ENCODE measurements at regions not wholly inside any gene's neighbourhood (a gene's known extent, or its start where the extent isn't known, plus 50 kb on each side); places are given as distances from the start of the nearest gene placed in this dataset.

DNA sequence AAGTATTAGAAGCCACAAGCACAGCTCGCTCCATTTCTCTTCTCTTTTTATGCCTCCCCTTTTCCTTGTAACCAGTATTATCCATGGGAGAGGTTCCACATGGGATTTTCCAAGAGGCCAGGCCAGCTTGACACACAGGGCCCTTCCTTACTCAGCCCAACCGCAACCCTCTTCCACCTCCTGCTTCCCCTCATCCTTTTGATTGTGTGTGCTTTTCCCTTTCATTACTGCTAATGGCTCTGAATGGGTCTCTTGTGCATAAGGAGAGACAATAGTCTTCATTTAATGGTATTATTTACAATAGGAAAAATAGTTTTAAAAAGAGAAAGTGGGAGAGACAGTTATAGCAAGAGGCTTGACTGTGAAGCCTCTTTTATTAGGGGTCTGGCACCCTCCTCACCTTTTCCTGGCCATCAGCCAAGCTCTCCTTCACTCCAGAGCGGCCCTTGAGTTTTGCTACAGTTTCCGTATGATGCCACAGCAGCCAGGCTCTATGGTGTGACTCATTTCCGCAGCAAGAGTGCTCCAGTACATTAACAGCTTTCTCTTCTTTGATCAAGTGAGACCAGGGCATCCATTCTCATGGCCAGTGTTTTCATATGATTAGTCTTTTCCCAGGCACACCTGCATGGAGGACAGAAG, 579.5 kb downstream of the TFAP2B start (continued):
- no peak for TF ChIP-seq ZNF114 (CRISPR knock-in tag; IDR thresholded peaks at IDR 0.05)
- TF ChIP-seq EZH2 (IDR thresholded peaks at IDR 0.05; ENCODE audit: low read depth, unreplicated experiment) = no peak
- no peak for TF ChIP-seq CREB1 (CRISPR knock-in tag; IDR thresholded peaks at IDR 0.05; ENCODE audit: low read depth)

DNA sequence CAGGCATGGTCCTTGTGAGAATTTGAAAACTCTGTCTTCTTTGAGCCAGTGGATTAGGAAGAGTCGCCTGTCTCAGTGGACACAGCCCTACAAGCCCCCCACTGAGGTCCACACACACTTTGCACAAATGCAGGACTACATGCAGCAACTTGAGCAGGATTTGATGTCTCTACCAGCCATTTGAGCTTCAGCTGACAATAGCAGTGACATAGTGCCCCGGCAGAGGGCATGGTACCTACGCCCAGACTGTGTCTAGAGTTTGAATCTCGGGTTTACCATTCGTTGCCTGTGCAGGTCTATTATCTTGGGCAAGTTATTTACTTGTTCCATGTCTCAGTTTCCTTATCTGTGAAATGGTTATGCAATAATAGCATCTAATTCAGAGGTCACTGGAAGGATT, 580.1 kb downstream of the TFAP2B start:
- DNase-seq (ENCODE audit: low spot score) (no peak), ATAC-seq (no peak)
- Histone ChIP-seq H2AFZ (no peak overlapping the region), H3K4me1 (ENCODE audit: insufficient read depth) (peaks cover 2% of the 10 kb centered on the region; the same call in 1 of the 2 replicates), H3K79me2 (replicated peaks; ENCODE audit: insufficient read depth) (no peaks in the 10 kb centered on the region), H3K36me3 (ENCODE audit: insufficient read depth) (no peaks in the 10 kb centered on the region), H3K27ac (ENCODE audit: low read depth) (no peak overlapping the region), H3K4me3 (no peak overlapping the region), H4K20me1 (replicated peaks; ENCODE audit: insufficient read depth) (no peaks in the 10 kb centered on the region), H3K4me2 (no peak overlapping the region), H3F3A (replicated peaks; ENCODE audit: low read depth) (no peaks in the 10 kb centered on the region), H3K9me2 (ENCODE audit: insufficient read depth) (peaks cover 4% of the 10 kb centered on the region), H3K27me3 (ENCODE audit: insufficient read depth) (no peaks in the 10 kb centered on the region)
- Mint-ChIP-seq H3K4me3 (no peak overlapping the region), H3K36me3 (ENCODE audit: low read depth) (no peaks in the 10 kb centered on the region), H3K4me1 (no peaks in the 10 kb centered on the region), H3K27me3 (ENCODE audit: insufficient read depth, low read depth, poor library complexity) (peaks cover under 1% of the 10 kb centered on the region), H3K9me3 (no peaks in the 10 kb centered on the region), H3K27ac (no peak overlapping the region)
- TF ChIP-seq JUNB (IDR thresholded peaks at IDR 0.05; ENCODE audit: unreplicated experiment) = no peak

DNA sequence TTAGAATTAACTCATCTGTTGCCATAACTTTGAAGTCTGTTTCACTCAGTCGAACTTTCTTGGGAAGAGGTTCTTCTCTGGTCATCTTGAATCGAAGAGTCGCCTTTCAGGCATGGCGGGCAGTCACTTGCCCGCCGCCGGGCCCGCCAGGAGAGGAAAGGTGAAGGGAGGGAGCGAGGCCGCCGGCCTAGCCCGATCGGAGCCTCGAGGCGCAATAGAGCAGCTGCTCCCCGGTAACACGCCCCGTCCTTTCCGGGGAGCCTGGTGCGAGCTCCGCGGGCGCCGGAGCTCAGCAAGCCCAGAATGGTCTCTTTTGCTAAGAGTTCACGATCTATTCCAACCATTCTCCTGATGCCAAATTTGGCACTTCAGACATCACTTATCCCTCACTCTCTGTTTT, 591.8 kb downstream of the TFAP2B start:
- no peak for ATAC-seq
- TF ChIP-seq CREB1 (CRISPR knock-in tag; IDR thresholded peaks at IDR 0.05; ENCODE audit: low read depth) (no peak), ZNF331 (CRISPR knock-in tag; IDR thresholded peaks at IDR 0.05; ENCODE audit: low read depth) (no peak), POLR2AphosphoS5 (IDR thresholded peaks at IDR 0.05; ENCODE audit: low read depth) (no peak), ZNF114 (CRISPR knock-in tag; IDR thresholded peaks at IDR 0.05) (no peak)
- H3K4me1 Mint-ChIP-seq = no peaks in the 10 kb centered on the region
- H3K79me2 ChIP-seq (replicated peaks; ENCODE audit: insufficient read depth) = no peaks in the 10 kb centered on the region
- H3K4me3 Mint-ChIP-seq = no peak overlapping the region
- no peak overlapping the region for H3K4me3 ChIP-seq
- H4K20me1 ChIP-seq (replicated peaks; ENCODE audit: insufficient read depth) = no peaks in the 10 kb centered on the region
- H3K9me2 ChIP-seq (ENCODE audit: insufficient read depth) = no peaks in the 10 kb centered on the region
- H3K36me3 Mint-ChIP-seq (ENCODE audit: low read depth) = no peaks in the 10 kb centered on the region
- no peaks in the 10 kb centered on the region for H3K27me3 Mint-ChIP-seq (ENCODE audit: insufficient read depth, low read depth, poor library complexity)
- no peak overlapping the region; the same call in 1 of the 2 replicates for H2AFZ ChIP-seq
- H3K27me3 ChIP-seq (ENCODE audit: insufficient read depth) = no peaks in the 10 kb centered on the region
- H3K9me3 Mint-ChIP-seq = no peaks in the 10 kb centered on the region
- H3F3A ChIP-seq (replicated peaks; ENCODE audit: low read depth) = no peaks in the 10 kb centered on the region
- H3K36me3 ChIP-seq (ENCODE audit: insufficient read depth) = no peaks in the 10 kb centered on the region
- H3K4me1 ChIP-seq (ENCODE audit: insufficient read depth) = no peaks in the 10 kb centered on the region
- no peak overlapping the region for H3K4me2 ChIP-seq
- H3K27ac ChIP-seq (ENCODE audit: low read depth) = no peak overlapping the region
- H3K27ac Mint-ChIP-seq = no peak overlapping the region
- no peak for DNase-seq (ENCODE audit: low spot score)

DNA sequence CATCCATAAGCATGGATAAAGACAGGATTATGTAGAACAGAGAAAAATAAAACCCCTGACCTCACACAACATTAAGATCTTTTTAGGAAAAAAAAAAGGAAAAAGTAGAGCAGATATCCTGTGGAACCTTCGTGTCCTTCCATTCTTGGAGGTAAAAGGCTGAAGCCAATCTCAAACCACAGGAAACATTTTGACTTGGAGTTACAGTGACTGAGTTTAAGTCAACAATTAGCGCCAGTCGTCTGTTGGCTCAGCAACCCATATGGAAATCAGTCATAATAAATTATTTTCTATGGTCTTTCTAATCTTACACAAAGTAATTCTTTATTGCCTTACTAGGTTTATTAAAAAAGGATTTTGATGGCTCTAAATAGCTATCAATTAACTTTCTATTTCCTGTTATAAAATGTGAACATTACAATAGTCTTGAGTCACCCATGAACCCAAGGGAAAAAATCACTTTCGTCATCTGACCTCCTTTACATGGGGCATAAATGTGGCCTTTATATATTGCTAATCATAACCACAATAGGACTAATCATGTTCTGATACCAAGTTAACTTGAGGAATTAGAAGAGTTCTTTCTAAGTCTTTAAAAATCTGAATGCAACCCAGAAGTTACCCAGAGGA, 592.9 kb downstream of the TFAP2B start:
- no peaks in the 10 kb centered on the region for H3K27me3 Mint-ChIP-seq (ENCODE audit: insufficient read depth, low read depth, poor library complexity)
- Histone ChIP-seq H3K4me1 (ENCODE audit: insufficient read depth) (no peaks in the 10 kb centered on the region), H3K36me3 (ENCODE audit: insufficient read depth) (no peaks in the 10 kb centered on the region), H4K20me1 (replicated peaks; ENCODE audit: insufficient read depth) (no peaks in the 10 kb centered on the region), H3K27ac (ENCODE audit: low read depth) (no peak overlapping the region), H3K79me2 (replicated peaks; ENCODE audit: insufficient read depth) (no peaks in the 10 kb centered on the region), H3K9me2 (ENCODE audit: insufficient read depth) (no peaks in the 10 kb centered on the region), H3K27me3 (ENCODE audit: insufficient read depth) (no peaks in the 10 kb centered on the region), H3K4me2 (no peak overlapping the region), H3F3A (replicated peaks; ENCODE audit: low read depth) (no peaks in the 10 kb centered on the region), H2AFZ (no peak overlapping the region), H3K4me3 (no peak overlapping the region)
- H3K4me1 Mint-ChIP-seq = no peaks in the 10 kb centered on the region
- no peaks in the 10 kb centered on the region for H3K36me3 Mint-ChIP-seq (ENCODE audit: low read depth)
- no peaks in the 10 kb centered on the region for H3K9me3 Mint-ChIP-seq
- no peak overlapping the region for H3K4me3 Mint-ChIP-seq
- no peak for ATAC-seq
- no peak overlapping the region for H3K27ac Mint-ChIP-seq
- no peak for DNase-seq (ENCODE audit: low spot score)
- no peak for TF ChIP-seq STAT1 (IDR thresholded peaks at IDR 0.05; ENCODE audit: unreplicated experiment)
- TF ChIP-seq, protein P1, sequence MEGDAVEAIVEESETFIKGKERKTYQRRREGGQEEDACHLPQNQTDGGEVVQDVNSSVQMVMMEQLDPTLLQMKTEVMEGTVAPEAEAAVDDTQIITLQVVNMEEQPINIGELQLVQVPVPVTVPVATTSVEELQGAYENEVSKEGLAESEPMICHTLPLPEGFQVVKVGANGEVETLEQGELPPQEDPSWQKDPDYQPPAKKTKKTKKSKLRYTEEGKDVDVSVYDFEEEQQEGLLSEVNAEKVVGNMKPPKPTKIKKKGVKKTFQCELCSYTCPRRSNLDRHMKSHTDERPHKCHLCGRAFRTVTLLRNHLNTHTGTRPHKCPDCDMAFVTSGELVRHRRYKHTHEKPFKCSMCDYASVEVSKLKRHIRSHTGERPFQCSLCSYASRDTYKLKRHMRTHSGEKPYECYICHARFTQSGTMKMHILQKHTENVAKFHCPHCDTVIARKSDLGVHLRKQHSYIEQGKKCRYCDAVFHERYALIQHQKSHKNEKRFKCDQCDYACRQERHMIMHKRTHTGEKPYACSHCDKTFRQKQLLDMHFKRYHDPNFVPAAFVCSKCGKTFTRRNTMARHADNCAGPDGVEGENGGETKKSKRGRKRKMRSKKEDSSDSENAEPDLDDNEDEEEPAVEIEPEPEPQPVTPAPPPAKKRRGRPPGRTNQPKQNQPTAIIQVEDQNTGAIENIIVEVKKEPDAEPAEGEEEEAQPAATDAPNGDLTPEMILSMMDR (conservative IDR thresholded peaks at IDR 0.05; ENCODE audit: low read depth in 2 of 2) = no peak
- no peak for TF ChIP-seq NANOG (IDR thresholded peaks at IDR 0.05; ENCODE audit: borderline replicate concordance)
- TF ChIP-seq EZH2phosphoT487 (IDR thresholded peaks at IDR 0.05; ENCODE audit: unreplicated experiment) = no peak
- TF ChIP-seq, protein P2, sequence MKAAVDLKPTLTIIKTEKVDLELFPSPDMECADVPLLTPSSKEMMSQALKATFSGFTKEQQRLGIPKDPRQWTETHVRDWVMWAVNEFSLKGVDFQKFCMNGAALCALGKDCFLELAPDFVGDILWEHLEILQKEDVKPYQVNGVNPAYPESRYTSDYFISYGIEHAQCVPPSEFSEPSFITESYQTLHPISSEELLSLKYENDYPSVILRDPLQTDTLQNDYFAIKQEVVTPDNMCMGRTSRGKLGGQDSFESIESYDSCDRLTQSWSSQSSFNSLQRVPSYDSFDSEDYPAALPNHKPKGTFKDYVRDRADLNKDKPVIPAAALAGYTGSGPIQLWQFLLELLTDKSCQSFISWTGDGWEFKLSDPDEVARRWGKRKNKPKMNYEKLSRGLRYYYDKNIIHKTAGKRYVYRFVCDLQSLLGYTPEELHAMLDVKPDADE (IDR thresholded peaks at IDR 0.05) = no peak
- no peak for TF ChIP-seq CREB1 (CRISPR knock-in tag; IDR thresholded peaks at IDR 0.05; ENCODE audit: low read depth)
- TF ChIP-seq ZNF331 (CRISPR knock-in tag; IDR thresholded peaks at IDR 0.05; ENCODE audit: low read depth) = no peak
- no peak for TF ChIP-seq EZH2 (IDR thresholded peaks at IDR 0.05; ENCODE audit: low read depth, unreplicated experiment)
- no peak for TF ChIP-seq POLR2AphosphoS5 (IDR thresholded peaks at IDR 0.05; ENCODE audit: low read depth)
- no peak for TF ChIP-seq JUNB (IDR thresholded peaks at IDR 0.05; ENCODE audit: unreplicated experiment)
